T-helper 1 cell treated with Interleukin-12 subunit alpha and Interleukin-12 subunit beta and Interleukin-4 antibody, amounts not matched to agents 30 ng/mL and 1 ng/mL, for 36 hours (primary cell): ENCODE measurements at regions not wholly inside any gene's neighbourhood (a gene's known extent, or its start where the extent isn't known, plus 50 kb on each side); places are given as distances from the start of the nearest gene placed in this dataset.

Experiments used
- intact Hi-C: fragments of 100-400 bp; cut with micrococcal nuclease; formaldehyde crosslinking; loops from one replicate; pipeline ENCODE4 v1.15.1; 2024

DNA sequence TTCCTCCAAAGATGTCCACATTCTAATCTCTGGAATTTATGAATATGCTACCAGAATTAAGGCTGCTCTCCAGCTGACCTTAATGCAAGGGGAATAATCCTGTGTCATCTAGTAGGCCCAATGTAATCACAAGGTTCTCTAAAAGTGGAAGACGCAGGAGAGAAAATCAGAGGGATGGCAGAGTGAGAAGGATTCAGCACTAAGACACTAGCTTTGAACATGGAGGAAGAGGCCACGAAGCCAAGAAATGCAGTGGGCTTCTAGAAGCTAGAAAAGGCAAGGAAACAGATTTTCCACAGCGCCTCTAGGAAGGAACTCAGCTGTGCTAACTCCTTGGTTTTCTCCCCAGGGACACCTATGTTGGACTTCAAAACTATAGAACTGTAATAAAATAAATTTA is 240.7 kb upstream of the TRAM1L1 start:
- intact Hi-C loops: no loop called here

- intact Hi-C loops: no loop called here
Observed at GRCh38 chr4:117327491-117327890, 242.1 kb upstream of the TRAM1L1 start.

- intact Hi-C loops: no loop called here
Observed at GRCh38 chr4:117328333-117328732, 243.0 kb upstream of the TRAM1L1 start.

DNA sequence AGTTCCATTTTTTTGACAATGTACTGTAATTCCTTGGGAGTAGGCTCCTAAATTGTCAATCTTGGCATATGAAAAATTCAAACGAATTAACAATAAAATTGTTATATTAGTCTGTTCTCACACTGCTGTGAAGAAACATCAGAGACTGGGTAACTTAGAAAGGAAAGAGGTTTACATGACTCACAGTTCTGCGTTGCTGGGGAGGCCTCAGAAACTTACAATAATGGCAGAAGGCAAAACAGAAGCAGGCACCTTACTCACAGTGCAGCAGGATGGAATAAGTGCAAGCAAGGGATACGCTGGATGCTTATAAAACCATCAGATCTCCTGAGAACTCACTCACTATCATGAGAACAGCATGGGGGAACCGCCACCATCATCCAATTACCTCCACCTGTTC is 246.4 kb upstream of the TRAM1L1 start:
- intact Hi-C loops: no loop called here

DNA sequence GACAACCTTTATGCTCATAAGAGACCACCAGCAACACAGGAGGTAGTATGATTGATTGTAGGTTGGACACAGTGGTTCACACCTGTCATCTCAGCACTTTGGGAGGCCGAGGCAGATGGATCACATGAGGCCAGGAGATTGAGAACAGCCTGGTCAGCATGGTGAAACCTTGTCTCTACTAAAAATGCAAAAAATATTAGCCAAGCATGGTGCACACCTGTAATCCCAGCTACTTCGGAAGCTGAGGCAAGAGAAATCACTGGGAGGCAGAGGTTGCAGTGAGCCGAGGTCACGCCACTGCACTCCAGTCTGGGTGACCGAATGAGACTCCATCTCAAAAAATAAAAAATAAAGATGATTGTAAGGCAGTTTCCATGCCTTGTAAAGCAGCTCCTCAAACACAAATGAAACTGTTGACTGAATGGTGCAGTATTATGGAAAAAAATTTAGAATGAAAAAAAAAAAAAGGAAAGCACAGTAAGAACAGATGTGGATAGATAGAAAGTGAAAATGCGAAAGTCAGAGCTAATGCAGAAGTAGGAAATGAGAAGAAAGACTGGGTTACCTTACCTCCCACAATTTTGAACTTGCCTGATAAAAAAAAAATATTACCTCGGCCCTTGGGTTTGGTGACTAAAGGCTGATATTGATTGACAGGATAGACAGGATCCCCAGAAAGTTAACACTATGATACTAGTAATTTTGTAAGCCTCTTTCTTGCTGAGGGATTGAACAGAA is 249.2 kb upstream of the TRAM1L1 start:
- intact Hi-C loops: no loop called here

DNA sequence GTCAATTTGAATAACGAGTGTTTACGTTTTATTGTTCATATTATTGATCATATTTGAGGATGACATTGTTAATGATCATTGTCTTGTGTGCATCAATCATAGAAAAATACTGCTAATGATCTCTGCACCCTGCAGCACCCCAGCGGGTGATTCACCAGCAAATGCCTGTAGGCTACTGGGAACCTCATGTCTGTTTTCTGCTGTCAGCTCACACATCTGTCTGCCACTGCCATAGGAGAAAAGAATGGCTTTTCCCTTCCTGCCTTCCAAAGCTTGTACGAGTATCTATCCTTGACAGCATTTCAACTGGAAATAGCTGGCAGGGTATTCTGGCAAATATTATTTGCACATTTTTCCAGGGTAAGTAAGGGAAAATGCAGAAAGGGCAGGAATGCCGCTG is 272.1 kb upstream of the TRAM1L1 start:
- intact Hi-C loops: no loop called here

DNA sequence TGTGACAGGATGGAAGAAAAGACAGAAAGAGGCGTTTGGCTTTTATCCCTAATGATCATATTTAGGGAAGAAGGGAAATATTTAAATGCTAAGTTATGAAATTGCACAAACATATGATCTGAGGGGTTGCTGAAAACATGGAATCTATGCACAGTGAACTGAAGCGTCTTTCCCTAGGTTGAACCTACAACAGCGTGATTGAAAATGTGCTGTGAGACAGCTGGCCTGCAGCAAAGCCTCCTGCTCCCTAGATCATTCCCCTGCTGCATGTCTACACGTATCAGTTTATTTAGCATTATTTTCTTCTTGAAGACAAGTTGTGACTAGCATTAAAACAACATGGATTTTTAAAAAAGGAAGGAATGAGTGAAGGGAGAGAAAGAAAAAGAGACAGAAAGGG is 272.5 kb upstream of the TRAM1L1 start:
- intact Hi-C loops: no loop called here

- intact Hi-C loops: no loop called here
Observed at GRCh38 chr4:117370944-117371668, 285.7 kb upstream of the TRAM1L1 start.

- intact Hi-C loops: no loop called here
Observed at GRCh38 chr4:117375101-117375500, 289.7 kb upstream of the TRAM1L1 start.

DNA sequence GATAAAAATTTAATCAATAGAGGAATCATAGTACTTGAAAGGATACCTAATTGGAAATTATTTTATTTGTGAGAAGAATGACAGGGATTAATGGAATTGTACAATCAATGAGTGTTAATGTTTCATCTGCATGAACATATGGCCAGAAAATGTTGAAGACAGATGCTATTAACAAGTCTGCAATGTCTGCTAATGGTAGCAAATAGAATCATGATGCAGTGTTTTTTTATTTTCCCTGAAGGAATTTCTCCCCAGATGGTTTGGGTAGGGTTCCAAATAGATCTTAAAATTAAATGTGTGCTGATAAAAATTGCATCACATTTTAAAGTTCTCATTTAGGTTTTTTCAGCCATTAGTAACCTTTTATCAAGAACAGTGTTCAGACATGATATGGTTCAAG is 291.3 kb upstream of the TRAM1L1 start:
- intact Hi-C loops: no loop called here

DNA sequence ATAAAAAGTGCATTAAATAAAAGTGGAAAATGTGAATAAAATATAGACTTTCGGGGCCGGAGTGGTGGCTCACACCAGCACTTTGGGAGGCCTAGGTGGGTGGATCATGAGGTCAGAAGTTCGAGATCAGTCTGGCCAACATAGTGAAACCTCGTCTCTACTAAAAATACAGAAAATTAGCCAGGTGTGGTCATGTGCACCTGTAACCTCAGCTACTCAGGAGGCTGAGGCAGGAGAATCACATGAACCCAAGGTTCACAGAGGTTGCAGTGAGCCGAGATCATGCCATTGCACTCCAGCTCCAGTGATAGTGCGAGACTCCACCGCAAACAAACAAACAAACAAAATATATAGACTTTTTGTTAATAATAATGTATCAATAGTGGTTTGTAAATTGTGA is 293.6 kb upstream of the TRAM1L1 start:
- intact Hi-C loops: no loop called here

- intact Hi-C loops: no loop called here
Observed at GRCh38 chr4:117383468-117383867, 298.1 kb upstream of the TRAM1L1 start.

GRCh38 chr4:117385526-117385925 is 300.1 kb upstream of the TRAM1L1 start:
- intact Hi-C loops: no loop called here

DNA sequence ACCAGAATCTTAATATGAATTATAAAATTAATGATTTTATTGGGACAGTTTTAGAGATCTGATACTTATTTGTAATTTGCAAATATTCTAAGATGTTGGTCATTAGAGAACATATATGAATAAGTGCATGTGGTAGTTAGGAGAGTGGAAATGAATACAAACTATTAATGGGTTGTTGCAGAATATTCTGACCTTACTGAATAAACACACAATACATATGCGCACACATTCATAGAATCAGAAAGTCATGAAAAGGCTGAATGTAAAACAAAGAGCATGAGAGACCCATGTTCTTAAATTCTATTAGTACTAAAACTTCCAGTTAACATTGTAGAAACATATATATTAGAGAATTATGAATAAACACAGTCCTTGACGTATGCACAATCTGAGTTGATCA is 301.7 kb upstream of the TRAM1L1 start:
- intact Hi-C loops: no loop called here

GRCh38 chr4:117400039-117400835 is 314.9 kb upstream of the TRAM1L1 start:
- intact Hi-C loops: no loop called here

GRCh38 chr4:117412661-117413060 is 327.3 kb upstream of the TRAM1L1 start:
- intact Hi-C loops: no loop called here

GRCh38 chr4:117417856-117418255 is 332.5 kb upstream of the TRAM1L1 start:
- intact Hi-C loops: no loop called here

DNA sequence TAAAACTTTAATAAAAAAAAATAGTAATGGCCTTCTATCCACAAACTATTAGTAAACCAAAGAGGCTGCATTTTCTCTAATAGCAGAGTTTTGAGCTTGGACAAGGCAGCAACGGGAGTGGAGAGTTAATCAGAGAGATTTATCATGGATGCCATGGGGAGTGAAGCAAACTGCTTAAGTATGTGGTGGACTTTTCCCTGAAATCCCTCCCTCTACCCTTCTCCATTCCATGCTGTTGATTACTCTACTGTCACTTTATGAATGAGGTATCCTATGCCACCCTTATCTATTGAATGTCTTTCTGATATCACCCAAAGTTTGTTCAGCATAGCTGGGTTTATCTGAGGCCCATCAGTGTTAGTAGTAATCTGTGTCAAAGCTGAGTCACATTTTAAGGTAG is 335.6 kb upstream of the TRAM1L1 start:
- intact Hi-C loops: no loop called here

- intact Hi-C loops: no loop called here
Observed at GRCh38 chr4:117421706-117422105, 336.3 kb upstream of the TRAM1L1 start.

DNA sequence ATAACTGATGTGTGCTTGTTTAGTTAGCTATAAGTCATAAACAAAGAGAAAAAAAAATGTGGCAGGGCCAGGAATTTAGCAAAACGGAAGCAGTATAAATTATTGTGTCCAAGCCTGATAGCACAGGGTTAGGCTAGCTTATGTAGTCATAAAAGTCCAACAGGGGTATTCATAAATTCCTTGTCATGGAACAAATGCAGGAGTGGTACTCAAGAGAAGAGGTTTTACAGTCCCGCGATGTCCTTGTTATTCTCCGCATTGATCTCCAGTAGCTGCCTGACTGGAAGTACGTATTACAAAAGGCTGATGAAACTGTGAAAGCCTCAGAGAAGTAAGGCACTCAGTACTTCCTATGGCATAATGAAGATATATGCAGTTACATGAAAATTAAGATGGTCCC is 336.9 kb upstream of the TRAM1L1 start:
- intact Hi-C loops: no loop called here

- intact Hi-C loops: no loop called here
Observed at GRCh38 chr4:117425636-117426035, 340.3 kb upstream of the TRAM1L1 start.

DNA sequence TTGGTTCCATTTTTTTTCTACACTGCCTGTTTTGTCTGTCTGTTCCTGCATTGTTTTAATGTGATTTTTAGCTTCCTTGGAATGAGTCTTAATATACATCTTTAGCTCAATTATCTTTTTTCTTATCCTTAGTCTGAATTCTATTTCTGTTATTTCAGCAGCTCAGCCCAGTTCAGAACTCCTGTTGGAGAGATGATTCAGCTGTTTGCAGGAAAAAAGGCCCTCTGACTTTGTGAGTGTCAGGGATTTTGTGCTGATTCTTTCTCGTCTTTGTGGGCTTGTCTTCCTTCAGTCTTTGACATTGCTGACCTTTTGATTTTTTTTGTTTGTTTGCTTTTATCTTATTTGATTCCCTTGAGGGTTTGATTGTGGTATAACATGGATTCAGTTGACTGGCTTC is 343.2 kb upstream of the TRAM1L1 start:
- intact Hi-C loops: no loop called here
